ENCODE measurements at regions not wholly inside any gene's neighbourhood (a gene's known extent, or its start where the extent isn't known, plus 50 kb on each side); places are given as distances from the start of the nearest gene placed in this dataset.

DNA sequence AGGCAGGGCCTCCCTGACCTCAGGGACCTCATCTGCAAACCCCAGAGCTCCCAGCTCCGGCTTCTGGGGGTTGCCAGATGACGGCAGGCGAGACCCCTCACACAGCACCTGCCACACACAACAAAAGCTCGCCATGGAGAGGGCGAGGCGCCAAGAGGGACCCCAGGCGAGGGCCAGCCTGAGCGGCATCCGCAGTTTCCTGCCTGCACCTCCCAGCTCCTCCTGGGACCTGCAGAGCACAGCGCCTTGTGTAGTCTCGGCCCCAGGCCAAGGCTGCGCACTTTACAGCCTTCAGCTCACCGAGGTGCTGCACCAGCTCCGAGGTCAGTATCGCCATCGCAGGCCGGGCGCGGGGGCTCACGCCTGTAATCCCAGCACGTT is 82.4 kb upstream of the ADAMTS2 start:
- no peak for ATAC-seq
- Histone ChIP-seq H3K27ac (no peak overlapping the region), H3K9me3 (no peaks in the 10 kb centered on the region), H3K36me3 (ENCODE audit: insufficient read depth in 1 of 2, low read depth in 1 of 2) (no peaks in the 10 kb centered on the region), H3K4me1 (no peaks in the 10 kb centered on the region), H3K4me3 (no peak overlapping the region), H3K27me3 (ENCODE audit: insufficient read depth in 3 of 3, low read length in 2 of 3) (peaks cover 0 to 7% (median 0%) of the 10 kb centered on the region in 3 donors)
- WGBS, 3 donors: 77 to 78% (median 78%) methylated on average over 21 of the region's 21 CpGs
- no peak for DNase-seq
- intact Hi-C loops (cut with DNase I): no loop called here
- TF ChIP-seq, protein P1, sequence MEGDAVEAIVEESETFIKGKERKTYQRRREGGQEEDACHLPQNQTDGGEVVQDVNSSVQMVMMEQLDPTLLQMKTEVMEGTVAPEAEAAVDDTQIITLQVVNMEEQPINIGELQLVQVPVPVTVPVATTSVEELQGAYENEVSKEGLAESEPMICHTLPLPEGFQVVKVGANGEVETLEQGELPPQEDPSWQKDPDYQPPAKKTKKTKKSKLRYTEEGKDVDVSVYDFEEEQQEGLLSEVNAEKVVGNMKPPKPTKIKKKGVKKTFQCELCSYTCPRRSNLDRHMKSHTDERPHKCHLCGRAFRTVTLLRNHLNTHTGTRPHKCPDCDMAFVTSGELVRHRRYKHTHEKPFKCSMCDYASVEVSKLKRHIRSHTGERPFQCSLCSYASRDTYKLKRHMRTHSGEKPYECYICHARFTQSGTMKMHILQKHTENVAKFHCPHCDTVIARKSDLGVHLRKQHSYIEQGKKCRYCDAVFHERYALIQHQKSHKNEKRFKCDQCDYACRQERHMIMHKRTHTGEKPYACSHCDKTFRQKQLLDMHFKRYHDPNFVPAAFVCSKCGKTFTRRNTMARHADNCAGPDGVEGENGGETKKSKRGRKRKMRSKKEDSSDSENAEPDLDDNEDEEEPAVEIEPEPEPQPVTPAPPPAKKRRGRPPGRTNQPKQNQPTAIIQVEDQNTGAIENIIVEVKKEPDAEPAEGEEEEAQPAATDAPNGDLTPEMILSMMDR (IDR thresholded peaks at IDR 0.05): no peak

- ATAC-seq (no peak), DNase-seq (no peak)
- WGBS, 3 donors: 58 to 62% (median 60%) methylated on average over 28 of the region's 28 CpGs
- Histone ChIP-seq H3K9me3 (no peaks in the 10 kb centered on the region), H3K4me1 (no peaks in the 10 kb centered on the region), H3K36me3 (ENCODE audit: insufficient read depth in 1 of 2, low read depth in 1 of 2) (no peaks in the 10 kb centered on the region), H3K27me3 (ENCODE audit: insufficient read depth in 3 of 3, low read length in 2 of 3) (peaks cover 0 to 7% (median 0%) of the 10 kb centered on the region in 3 donors), H3K27ac (no peak overlapping the region), H3K4me3 (no peak overlapping the region)
- intact Hi-C loops (cut with DNase I): no loop called here
- TF ChIP-seq, protein P1 (IDR thresholded peaks at IDR 0.05): no peak
Observed at GRCh38 chr5:179427032-179427675, 81.9 kb upstream of the ADAMTS2 start.

GRCh38 chr5:179422908-179423481 is 77.7 kb upstream of the ADAMTS2 start:
- Histone ChIP-seq H3K27me3 (ENCODE audit: insufficient read depth in 3 of 3, low read length in 2 of 3) (peaks cover 0 to 9% (median 3%) of the 10 kb centered on the region in 3 donors), H3K36me3 (ENCODE audit: insufficient read depth in 1 of 2, low read depth in 1 of 2) (no peaks in the 10 kb centered on the region), H3K27ac (no peak overlapping the region), H3K4me1 (no peaks in the 10 kb centered on the region), H3K4me3 (no peak overlapping the region), H3K9me3 (no peaks in the 10 kb centered on the region)
- ATAC-seq (no peak), DNase-seq (no peak)
- TF ChIP-seq, protein P1 (IDR thresholded peaks at IDR 0.05): no peak
- intact Hi-C loops (cut with DNase I): no loop called here
- 59 to 63% (median 59%) methylated on average over 11 of the region's 11 CpGs for WGBS, 3 donors

DNA sequence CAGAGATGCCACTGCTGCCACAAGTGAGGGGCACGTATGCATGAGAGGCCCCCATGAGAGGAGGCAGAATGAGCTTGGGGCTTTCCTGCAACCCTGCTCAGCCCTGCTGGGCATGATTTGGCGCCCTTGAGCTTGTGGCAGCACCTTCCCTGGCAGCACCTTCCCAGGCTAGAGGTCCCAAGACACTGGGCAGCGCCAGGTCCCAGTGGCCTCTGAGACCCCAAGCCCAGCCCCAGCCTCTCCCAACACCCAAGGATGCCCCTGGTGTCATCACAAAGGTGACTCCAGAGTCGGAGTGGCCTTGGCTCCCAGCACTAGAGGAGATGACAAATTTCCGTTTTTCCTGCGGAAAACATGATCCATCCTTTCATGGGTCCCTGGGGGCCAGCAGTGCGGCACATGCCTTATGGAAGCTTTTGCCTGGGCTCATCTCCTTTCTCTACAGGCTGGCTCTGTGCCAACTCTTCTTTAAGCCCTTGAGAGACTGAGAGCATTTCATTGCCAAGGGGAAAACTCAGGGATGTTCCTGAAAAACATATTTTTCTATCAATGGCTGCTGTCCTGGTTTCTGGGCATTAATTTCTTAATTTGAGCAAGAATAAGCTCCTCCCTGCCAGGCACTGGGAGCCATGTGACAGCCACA is 77.1 kb upstream of the ADAMTS2 start:
- WGBS, 3 donors: 39 to 49% (median 44%) methylated on average over 7 of the region's 7 CpGs
- no peak overlapping the region for H3K27ac ChIP-seq
- no peak overlapping the region for H3K4me3 ChIP-seq
- TF ChIP-seq, protein P1 (IDR thresholded peaks at IDR 0.05): no peak
- peaks cover 0 to 4% (median 3%) of the 10 kb centered on the region in 3 donors for H3K27me3 ChIP-seq (ENCODE audit: insufficient read depth in 3 of 3, low read length in 2 of 3)
- no peaks in the 10 kb centered on the region for H3K36me3 ChIP-seq (ENCODE audit: insufficient read depth in 1 of 2, low read depth in 1 of 2)
- no peaks in the 10 kb centered on the region for H3K9me3 ChIP-seq
- ATAC-seq (no peak), DNase-seq (no peak)
- H3K4me1 ChIP-seq: no peaks in the 10 kb centered on the region
- intact Hi-C loops (cut with DNase I): no loop called here
